Activated CD4-positive, CD25-positive, alpha-beta regulatory T cell treated with anti-CD3 and anti-CD28 coated beads, Interleukin-2, amount 50 U/mL, for 72 hours (primary cell): ENCODE measurements at regions not wholly inside any gene's neighbourhood (a gene's known extent, or its start where the extent isn't known, plus 50 kb on each side); places are given as distances from the start of the nearest gene placed in this dataset.

ENCODE experiments used
- DNase-seq: peaks from one replicate; pipeline ENCODE4 v3.0.0; 2021

- no peak for DNase-seq
Measured at GRCh38 chr13:40200273-40200978, 466.0 kb downstream of the FOXO1 start.

- DNase-seq: no peak
Measured at GRCh38 chr13:40204246-40204645, 462.2 kb downstream of the FOXO1 start.

GRCh38 chr13:40205771-40206240 is 460.6 kb downstream of the FOXO1 start:
- DNase-seq: peak; percentile 45

DNA sequence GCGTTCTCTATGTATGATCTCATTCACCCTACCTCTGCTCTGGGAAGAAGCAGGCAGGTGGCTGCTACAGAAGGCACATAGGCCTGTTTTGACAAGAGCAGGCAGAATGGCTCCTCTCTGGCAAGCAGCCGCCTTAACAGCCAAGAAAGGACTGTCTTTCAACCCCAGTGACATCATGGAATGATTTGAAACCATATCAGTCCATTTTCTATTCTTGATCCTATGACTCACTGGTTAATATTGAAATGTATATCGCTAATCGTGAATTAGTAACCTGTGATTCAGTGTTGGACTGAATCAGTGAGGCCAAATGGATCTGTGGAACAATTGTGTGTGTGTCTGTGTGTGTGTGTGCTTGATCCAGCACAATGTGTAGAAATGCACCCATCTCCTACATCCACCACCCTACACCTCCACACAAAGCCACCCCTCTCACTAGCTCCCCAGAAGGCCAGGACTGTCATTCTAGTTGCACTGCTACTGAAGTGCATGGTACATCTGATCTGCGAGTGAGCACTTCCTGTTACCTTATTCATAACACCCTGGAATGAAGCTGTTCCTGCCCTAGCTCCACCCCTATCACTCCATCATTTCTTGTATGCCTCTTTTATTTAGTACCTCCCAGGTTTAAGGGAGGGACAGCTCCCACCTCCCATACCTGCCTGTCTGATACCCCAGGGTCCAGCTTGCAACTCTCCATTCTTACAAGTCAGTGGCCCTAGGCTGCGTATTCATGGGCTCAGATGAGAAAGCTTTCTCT is 460.0 kb downstream of the FOXO1 start:
- DNase-seq: peak; percentile 56

GRCh38 chr13:40207001-40207478 is 459.4 kb downstream of the FOXO1 start:
- DNase-seq: peak; percentile 47

DNA sequence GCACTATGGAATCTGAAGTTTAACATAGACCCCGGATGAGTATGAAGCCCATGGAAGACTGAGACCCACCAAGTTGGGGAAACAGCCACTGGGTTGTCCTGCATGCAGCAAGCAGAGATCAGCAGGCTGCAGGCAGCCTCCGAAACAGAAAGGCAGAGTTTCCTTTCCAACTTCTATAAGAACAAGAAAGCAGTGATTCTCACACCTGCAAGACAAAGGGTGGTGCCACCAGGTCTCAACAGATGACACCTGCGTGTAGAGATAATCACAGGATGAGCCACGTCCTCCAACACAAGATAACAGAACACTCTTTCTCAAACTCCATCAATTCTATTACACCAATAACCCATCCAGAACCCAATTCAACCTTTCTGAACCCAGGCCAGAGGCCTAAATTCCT is 457.9 kb downstream of the FOXO1 start:
- no peak for DNase-seq

DNA sequence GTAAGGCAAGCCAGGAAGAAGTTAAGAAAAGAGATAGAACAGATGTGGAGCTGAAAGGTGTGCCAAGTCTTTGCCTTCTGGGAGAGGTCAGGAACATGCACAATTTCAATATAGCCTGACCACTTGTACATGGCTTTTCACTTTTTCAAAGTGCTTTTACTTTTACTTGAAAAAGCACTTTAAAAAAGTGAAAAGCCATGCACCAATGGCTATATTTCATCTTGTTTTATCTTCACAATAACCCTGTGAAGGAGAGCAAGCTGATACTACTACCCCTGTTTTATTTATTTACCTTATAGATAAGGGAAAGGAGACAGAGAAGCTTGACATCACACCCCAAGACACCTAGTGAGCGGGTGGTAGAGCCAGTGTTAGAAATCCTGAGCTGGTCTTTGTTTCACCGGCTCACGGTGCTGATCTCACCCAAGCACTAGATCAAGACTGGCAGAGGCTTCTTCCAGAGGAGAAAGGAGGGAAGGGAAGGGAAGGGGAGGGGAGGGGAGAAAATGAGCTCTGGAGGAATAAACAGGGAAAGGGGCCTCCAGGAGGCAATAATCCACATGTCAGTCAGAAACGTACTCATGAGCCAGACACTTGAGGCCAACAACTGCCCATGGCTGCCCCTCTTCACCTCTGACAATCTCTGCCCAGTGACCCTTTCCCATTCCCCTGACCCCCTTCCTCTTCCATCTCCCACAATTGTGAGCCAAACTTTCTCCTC is 455.4 kb downstream of the FOXO1 start:
- DNase-seq: no peak

DNA sequence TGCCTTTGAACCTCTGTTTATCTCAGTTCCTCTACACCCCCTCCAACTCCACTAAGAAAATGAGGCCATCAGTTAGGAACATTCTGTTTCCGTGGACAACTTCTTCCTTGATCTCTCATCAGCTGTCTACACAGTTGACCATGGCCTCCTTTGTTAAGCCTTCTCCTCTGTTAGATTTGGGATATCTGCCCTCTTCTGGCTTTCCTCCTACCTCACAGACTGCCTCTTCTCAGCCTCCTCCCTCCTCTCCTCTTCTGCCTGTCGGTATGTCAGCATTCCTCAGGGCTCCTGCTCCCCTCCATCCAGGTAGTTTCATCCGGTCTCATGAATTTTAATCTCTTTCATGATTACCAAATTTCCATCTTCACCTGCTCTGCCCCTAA is 454.9 kb downstream of the FOXO1 start:
- no peak for DNase-seq

DNA sequence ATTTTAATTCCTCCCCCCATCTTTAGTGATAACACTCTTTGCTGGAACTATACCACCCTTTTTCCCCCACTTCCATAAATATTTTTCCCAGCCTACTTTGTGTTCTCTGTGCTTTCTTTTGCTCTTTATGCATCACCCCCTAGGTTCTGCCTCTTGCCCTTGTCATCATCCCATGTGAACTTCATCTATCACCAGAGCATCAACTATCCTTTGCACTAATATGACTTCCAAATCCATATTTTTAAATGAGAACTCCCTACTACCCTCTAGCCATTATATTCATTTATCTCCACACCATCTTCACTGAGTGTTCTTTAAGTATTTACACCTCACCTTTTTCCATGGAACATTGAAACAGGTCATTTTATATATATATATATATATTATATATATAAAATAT is 452.7 kb downstream of the FOXO1 start:
- DNase-seq: no peak

- DNase-seq: no peak
Measured at GRCh38 chr13:40215311-40215710, 451.1 kb downstream of the FOXO1 start.

GRCh38 chr13:40215747-40216146 is 450.7 kb downstream of the FOXO1 start:
- no peak for DNase-seq

- DNase-seq: no peak
Measured at GRCh38 chr13:40217675-40218074, 448.8 kb downstream of the FOXO1 start.

- DNase-seq: no peak
Measured at GRCh38 chr13:40220299-40220935, 446.0 kb downstream of the FOXO1 start.

DNA sequence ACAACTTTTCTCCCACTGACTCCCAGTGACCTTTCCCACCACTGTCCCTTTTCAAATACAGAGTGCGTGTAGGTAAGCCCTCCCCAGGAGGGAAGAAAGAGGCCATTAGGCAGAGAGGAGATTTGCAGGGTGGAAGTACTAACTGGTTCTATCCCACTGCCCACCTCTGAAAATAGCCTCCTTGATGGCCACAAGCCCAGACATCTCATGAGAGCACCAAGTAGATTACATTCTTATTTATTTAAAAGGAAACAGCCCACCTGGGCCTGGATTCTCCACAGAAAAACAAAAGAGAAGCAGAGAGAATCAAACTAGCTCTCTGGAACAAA is 445.3 kb downstream of the FOXO1 start:
- no peak for DNase-seq

GRCh38 chr13:40221460-40222201 is 444.8 kb downstream of the FOXO1 start:
- DNase-seq: no peak

DNA sequence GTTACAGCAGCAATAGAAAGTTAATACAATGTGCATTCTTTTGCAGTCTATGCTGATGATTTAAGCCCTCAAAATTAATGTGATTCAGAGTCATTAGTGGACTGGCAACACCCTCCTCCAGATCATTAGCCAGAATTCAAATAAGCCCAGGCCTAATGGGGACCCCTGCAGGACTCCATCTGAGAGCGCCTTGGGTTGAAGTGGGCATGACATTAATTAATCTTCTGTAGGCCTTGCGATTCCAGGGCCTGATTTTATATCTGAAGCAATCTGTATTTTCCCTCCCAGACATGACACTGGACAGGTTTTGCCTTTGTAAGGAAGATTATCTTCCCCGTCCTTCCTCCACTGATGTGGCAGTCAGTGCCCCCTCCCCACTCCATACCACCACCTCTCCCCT is 442.9 kb downstream of the FOXO1 start:
- DNase-seq: no peak

DNA sequence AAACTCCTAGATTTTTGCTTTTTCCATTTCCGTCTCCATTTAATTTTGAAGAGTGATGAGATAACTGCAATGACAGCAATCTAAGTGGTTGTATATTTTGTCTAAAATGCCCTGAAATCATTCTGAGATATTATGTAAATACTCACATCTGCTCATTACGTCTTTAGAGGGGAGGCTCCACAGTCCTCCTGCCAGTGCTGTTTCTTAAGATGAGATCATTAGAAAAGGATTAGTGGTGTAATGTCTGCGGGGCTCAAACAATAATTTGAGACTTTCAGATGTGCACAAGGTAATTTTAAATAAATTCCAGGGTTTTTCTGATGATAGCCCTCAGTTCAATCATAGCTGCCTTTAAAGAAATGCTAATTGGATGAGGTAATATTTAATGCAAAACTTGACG is 437.9 kb downstream of the FOXO1 start:
- no peak for DNase-seq

- DNase-seq: no peak
Measured at GRCh38 chr13:40228990-40229389, 437.5 kb downstream of the FOXO1 start.

- no peak for DNase-seq
Measured at GRCh38 chr13:40230833-40231266, 435.6 kb downstream of the FOXO1 start.

GRCh38 chr13:40231311-40231710 is 435.1 kb downstream of the FOXO1 start:
- no peak for DNase-seq

GRCh38 chr13:40231751-40232150 is 434.7 kb downstream of the FOXO1 start:
- no peak for DNase-seq

GRCh38 chr13:40232311-40233040 is 434.0 kb downstream of the FOXO1 start:
- DNase-seq: no peak
